ENCODE measurements at regions not wholly inside any gene's neighbourhood (a gene's known extent, or its start where the extent isn't known, plus 50 kb on each side); places are given as distances from the start of the nearest gene placed in this dataset.

- no peak for DNase-seq (ENCODE audit: low read depth)
- no peak for TF ChIP-seq MAX (IDR thresholded peaks at IDR 0.05; ENCODE audit: low read depth, low read length)
- no peak for TF ChIP-seq POLR2A (IDR thresholded peaks at IDR 0.05; ENCODE audit: extremely low read depth, insufficient read length)
- TF ChIP-seq MYC (IDR thresholded peaks at IDR 0.05; ENCODE audit: low read depth, low read length): no peak
- TF ChIP-seq CTCF (IDR thresholded peaks at IDR 0.05; ENCODE audit: low read depth, low read length): no peak
Measured at GRCh38 chr7:124324262-124324661, 291.4 kb upstream of the TMEM229A start.

DNA sequence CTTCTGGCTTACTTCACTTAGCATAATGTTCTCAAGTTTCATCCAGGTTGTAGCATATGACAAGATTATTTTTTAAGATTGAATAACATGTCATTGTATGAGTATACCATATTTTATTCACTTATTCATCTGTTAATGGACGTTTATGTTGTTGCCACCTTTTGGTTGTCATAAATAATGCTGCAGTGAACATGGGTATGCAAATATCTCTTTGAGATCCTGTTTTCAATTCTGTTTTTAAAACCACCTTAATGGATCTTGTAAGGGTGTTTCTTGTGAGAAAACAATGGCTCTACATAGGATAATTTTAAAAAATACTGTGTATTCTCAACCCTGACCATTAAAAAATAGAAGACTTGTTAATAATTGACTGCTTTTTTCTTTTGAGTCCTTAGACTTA lies 290.7 kb upstream of the TMEM229A start:
- DNase-seq (ENCODE audit: low read depth): no peak
- no peak for TF ChIP-seq CTCF (IDR thresholded peaks at IDR 0.05; ENCODE audit: low read depth, low read length)
- TF ChIP-seq MAX (IDR thresholded peaks at IDR 0.05; ENCODE audit: low read depth, low read length): no peak
- no peak for TF ChIP-seq POLR2A (IDR thresholded peaks at IDR 0.05; ENCODE audit: extremely low read depth, insufficient read length)
- TF ChIP-seq MYC (IDR thresholded peaks at IDR 0.05; ENCODE audit: low read depth, low read length): no peak
- H3K4me3 ChIP-seq (ENCODE audit: low read depth, low read length): no peak overlapping the region

More at GRCh38 chr7:124324262-124324661, 291.4 kb upstream of the TMEM229A start:
- no peak overlapping the region for H3K4me3 ChIP-seq (ENCODE audit: low read depth, low read length)

DNA sequence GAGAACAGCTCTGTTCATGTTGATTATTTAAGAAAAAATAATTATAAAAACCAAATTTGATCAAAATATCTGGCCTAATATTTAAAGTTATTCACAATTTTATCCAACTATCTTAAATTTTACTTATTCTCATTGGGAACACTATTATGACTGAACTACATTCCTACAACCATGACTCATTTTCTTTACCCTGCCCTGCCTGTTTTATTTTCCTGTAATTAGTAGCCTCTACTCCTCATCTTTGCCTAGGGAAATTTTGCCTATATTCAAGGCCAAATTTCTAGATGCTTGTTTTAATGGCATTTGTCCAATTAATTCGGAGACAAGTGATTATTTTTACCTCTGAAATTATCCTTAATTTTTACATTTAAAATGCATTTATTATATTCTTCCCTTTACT lies 289.7 kb upstream of the TMEM229A start:
- DNase-seq (ENCODE audit: low read depth): no peak
- no peak overlapping the region for H3K4me3 ChIP-seq (ENCODE audit: low read depth, low read length)
- no peak for TF ChIP-seq CTCF (IDR thresholded peaks at IDR 0.05; ENCODE audit: low read depth, low read length)
- TF ChIP-seq MAX (IDR thresholded peaks at IDR 0.05; ENCODE audit: low read depth, low read length): no peak
- no peak for TF ChIP-seq POLR2A (IDR thresholded peaks at IDR 0.05; ENCODE audit: extremely low read depth, insufficient read length)
- no peak for TF ChIP-seq MYC (IDR thresholded peaks at IDR 0.05; ENCODE audit: low read depth, low read length)

GRCh38 chr7:124318721-124319450 lies 286.0 kb upstream of the TMEM229A start:
- no peak overlapping the region for H3K4me3 ChIP-seq (ENCODE audit: low read depth, low read length)
- no peak for DNase-seq (ENCODE audit: low read depth)
- TF ChIP-seq MYC (IDR thresholded peaks at IDR 0.05; ENCODE audit: low read depth, low read length): no peak

DNA sequence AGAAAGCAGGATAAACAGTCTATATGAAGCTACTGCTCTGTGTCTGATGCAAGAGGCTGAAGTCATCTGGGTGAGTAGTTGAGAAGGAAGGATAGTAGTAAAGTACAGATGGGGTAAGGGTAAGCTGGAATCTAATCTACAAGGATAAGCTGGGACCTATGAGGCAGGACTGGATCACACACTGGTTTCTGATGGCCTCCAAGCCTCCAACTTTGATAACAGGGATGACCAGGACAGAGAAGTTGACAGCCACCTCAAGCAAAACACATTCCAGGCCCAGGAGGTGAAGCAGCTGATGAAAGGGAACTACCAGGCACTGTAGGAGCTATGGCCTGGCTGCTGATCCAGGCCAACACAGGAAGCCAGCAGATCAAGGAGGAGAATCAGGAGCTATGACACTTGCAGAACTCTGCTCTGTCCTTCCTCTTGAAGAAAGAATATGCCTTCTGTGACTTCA lies 278.1 kb upstream of the TMEM229A start:
- no peak overlapping the region for H3K4me3 ChIP-seq (ENCODE audit: low read depth, low read length)
- TF ChIP-seq MYC (IDR thresholded peaks at IDR 0.05; ENCODE audit: low read depth, low read length) (no peak), POLR2A (IDR thresholded peaks at IDR 0.05; ENCODE audit: extremely low read depth, insufficient read length) (no peak), MAX (IDR thresholded peaks at IDR 0.05; ENCODE audit: low read depth, low read length) (no peak), CTCF (IDR thresholded peaks at IDR 0.05; ENCODE audit: low read depth, low read length) (no peak)
- no peak for DNase-seq (ENCODE audit: low read depth)

- H3K4me3 ChIP-seq (ENCODE audit: low read depth, low read length): no peak overlapping the region
- DNase-seq (ENCODE audit: low read depth): no peak
- TF ChIP-seq MYC (IDR thresholded peaks at IDR 0.05; ENCODE audit: low read depth, low read length) (no peak), MAX (IDR thresholded peaks at IDR 0.05; ENCODE audit: low read depth, low read length) (no peak), POLR2A (IDR thresholded peaks at IDR 0.05; ENCODE audit: extremely low read depth, insufficient read length) (no peak), CTCF (IDR thresholded peaks at IDR 0.05; ENCODE audit: low read depth, low read length) (no peak)
Measured at GRCh38 chr7:124308384-124308783, 275.5 kb upstream of the TMEM229A start.

All from NB4 (cell line).